ENCODE measurements at regions not wholly inside any gene's neighbourhood (a gene's known extent, or its start where the extent isn't known, plus 50 kb on each side); places are given as distances from the start of the nearest gene placed in this dataset.

DNA sequence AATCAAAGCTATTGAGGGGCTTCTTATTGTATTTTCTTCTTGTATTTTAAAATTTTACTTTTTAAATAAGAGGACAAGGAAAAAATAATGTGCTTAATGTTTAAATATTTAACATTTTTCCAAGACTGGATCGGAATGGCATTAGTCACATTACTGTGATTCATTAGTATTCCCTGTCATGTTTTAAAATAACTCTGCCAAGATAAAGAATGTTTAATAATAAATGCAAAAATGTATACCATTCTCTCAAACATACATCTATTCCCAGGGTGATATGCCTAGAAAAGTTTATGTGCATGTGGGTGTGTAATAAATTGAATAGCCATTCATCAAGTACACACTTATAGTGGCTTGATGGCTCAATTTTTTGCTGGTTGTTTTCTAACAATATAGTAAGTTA lies 936.1 kb downstream of the PLOD2 start:
- no peak overlapping the region for H3K4me3 Mint-ChIP-seq
- H3K36me3 Mint-ChIP-seq = no peaks in the 10 kb centered on the region
- no peak overlapping the region for H3K27ac Mint-ChIP-seq
- no peak overlapping the region for H3K9ac ChIP-seq (ENCODE audit: insufficient read depth, low read length, poor library complexity, severe bottlenecking)
- peaks cover 0 to 11% (median 3%) of the 10 kb centered on the region in 7 donors for H3K9me3 Mint-ChIP-seq
- H3K9me3 ChIP-seq (replicated peaks in 1 of 2; ENCODE audit: control insufficient read depth in 1 of 2, insufficient read depth in 1 of 2, low read length in 2 of 2) = peaks cover 4 to 7% of the 10 kb centered on the region in 2 donors
- no peak overlapping the region for H3K4me2 ChIP-seq (replicated peaks; ENCODE audit: extremely low read depth, low read length, poor library complexity, severe bottlenecking)
- H3K36me3 ChIP-seq (replicated peaks in 1 of 2; ENCODE audit: control insufficient read depth in 1 of 2, insufficient read depth in 2 of 2, low read length in 2 of 2) = no peaks in the 10 kb centered on the region
- H3K4me1 Mint-ChIP-seq = no peaks in the 10 kb centered on the region
- no peaks in the 10 kb centered on the region for H3K4me1 ChIP-seq (ENCODE audit: control insufficient read depth in 1 of 2, insufficient read depth in 2 of 2, low read length in 2 of 2)
- H2AFZ ChIP-seq (ENCODE audit: insufficient read depth, low read depth, low read length, poor library complexity, severe bottlenecking) = no peak overlapping the region
- H3K27me3 Mint-ChIP-seq (ENCODE audit: low read depth in 3 of 3) = no peaks in the 10 kb centered on the region
- intact Hi-C loops (cut with micrococcal nuclease) = no loop called here
- H3K4me3 ChIP-seq (replicated peaks in 1 of 3; ENCODE audit: low read depth in 2 of 3, low read length in 3 of 3) = no peak overlapping the region
- no peak for DNase-seq
- no peaks in the 10 kb centered on the region for H3K27me3 ChIP-seq (ENCODE audit: control insufficient read depth in 2 of 2, insufficient read depth in 2 of 2, low read length in 2 of 2)
- no peak overlapping the region for H3K27ac ChIP-seq (ENCODE audit: low read depth in 1 of 2, low read length in 2 of 2)
- no CpG with 5 or more reads among the region's 1 CpG for WGBS (ENCODE audit: insufficient coverage)
- TF ChIP-seq, protein P1, sequence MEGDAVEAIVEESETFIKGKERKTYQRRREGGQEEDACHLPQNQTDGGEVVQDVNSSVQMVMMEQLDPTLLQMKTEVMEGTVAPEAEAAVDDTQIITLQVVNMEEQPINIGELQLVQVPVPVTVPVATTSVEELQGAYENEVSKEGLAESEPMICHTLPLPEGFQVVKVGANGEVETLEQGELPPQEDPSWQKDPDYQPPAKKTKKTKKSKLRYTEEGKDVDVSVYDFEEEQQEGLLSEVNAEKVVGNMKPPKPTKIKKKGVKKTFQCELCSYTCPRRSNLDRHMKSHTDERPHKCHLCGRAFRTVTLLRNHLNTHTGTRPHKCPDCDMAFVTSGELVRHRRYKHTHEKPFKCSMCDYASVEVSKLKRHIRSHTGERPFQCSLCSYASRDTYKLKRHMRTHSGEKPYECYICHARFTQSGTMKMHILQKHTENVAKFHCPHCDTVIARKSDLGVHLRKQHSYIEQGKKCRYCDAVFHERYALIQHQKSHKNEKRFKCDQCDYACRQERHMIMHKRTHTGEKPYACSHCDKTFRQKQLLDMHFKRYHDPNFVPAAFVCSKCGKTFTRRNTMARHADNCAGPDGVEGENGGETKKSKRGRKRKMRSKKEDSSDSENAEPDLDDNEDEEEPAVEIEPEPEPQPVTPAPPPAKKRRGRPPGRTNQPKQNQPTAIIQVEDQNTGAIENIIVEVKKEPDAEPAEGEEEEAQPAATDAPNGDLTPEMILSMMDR (IDR thresholded peaks at IDR 0.05) = no peak
- no peaks in the 10 kb centered on the region for H4K20me1 ChIP-seq (ENCODE audit: insufficient read depth, low read length)
- no peaks in the 10 kb centered on the region for H3K79me2 ChIP-seq (ENCODE audit: insufficient read depth, low read length)

DNA sequence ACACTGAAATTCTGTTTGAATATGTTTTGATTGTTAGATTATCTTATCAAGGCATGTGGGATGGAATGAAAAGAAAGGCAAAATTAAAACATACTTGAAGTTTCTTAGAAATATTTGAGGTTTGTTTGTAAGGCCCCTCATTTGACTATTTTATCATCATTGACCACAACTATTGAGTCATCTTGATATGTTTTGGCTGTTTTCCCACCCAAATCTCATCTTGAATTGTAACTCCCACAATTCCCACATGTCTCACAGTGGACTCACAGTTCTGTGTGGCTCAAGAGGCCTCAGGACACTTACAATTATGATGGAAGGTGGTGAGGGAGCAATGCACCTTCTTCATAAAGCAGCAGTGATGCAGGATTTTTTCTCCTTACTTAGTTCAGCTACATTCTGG lies 917.1 kb downstream of the PLOD2 start:
- H3K4me1 Mint-ChIP-seq = no peaks in the 10 kb centered on the region
- no peaks in the 10 kb centered on the region for H3K36me3 ChIP-seq (replicated peaks in 1 of 2; ENCODE audit: control insufficient read depth in 1 of 2, insufficient read depth in 2 of 2, low read length in 2 of 2)

More for the DNA sequence above, 917.1 kb downstream of the PLOD2 start:
- H3K9me3 Mint-ChIP-seq = peaks cover 2 to 32% (median 5%) of the 10 kb centered on the region in 7 donors
- H3K4me3 ChIP-seq (replicated peaks in 1 of 3; ENCODE audit: low read depth in 2 of 3, low read length in 3 of 3) = no peak overlapping the region
- no peak for DNase-seq
- no peak overlapping the region for H3K4me3 Mint-ChIP-seq
- no peaks in the 10 kb centered on the region for H3K79me2 ChIP-seq (ENCODE audit: insufficient read depth, low read length)
- no peaks in the 10 kb centered on the region for H4K20me1 ChIP-seq (ENCODE audit: insufficient read depth, low read length)
- intact Hi-C loops (cut with micrococcal nuclease) = no loop called here
- H3K4me2 ChIP-seq (replicated peaks; ENCODE audit: extremely low read depth, low read length, poor library complexity, severe bottlenecking) = no peak overlapping the region
- no peak overlapping the region for H3K27ac Mint-ChIP-seq
- peaks cover 1 to 14% of the 10 kb centered on the region in 2 donors for H3K9me3 ChIP-seq (replicated peaks in 1 of 2; ENCODE audit: control insufficient read depth in 1 of 2, insufficient read depth in 1 of 2, low read length in 2 of 2)
- H3K27me3 Mint-ChIP-seq (ENCODE audit: low read depth in 3 of 3) = no peaks in the 10 kb centered on the region
- no peaks in the 10 kb centered on the region for H3K36me3 Mint-ChIP-seq
- no peak overlapping the region for H3K27ac ChIP-seq (ENCODE audit: low read depth in 1 of 2, low read length in 2 of 2)
- no peaks in the 10 kb centered on the region for H3K4me1 ChIP-seq (ENCODE audit: control insufficient read depth in 1 of 2, insufficient read depth in 2 of 2, low read length in 2 of 2)
- no peak overlapping the region for H3K9ac ChIP-seq (ENCODE audit: insufficient read depth, low read length, poor library complexity, severe bottlenecking)
- no peak overlapping the region for H2AFZ ChIP-seq (ENCODE audit: insufficient read depth, low read depth, low read length, poor library complexity, severe bottlenecking)
- no peaks in the 10 kb centered on the region for H3K27me3 ChIP-seq (ENCODE audit: control insufficient read depth in 2 of 2, insufficient read depth in 2 of 2, low read length in 2 of 2)
- TF ChIP-seq, protein P1 (IDR thresholded peaks at IDR 0.05) = no peak

Measured in CD14-positive monocyte (primary cell).